Hematopoietic multipotent progenitor cell treated with erythropoietin and hydrocortisone succinate and interleukin-3 and kit ligand, for 4 days (in vitro differentiated cells): ENCODE measurements at regions not wholly inside any gene's neighbourhood (a gene's known extent, or its start where the extent isn't known, plus 50 kb on each side); places are given as distances from the start of the nearest gene placed in this dataset.
A peak's percentile ranks its signal among the peaks of the same experiment; 100 is the strongest.
"Not testable (repeated sequence)": the region's sequence is repeated elsewhere in the genome, so short reads cannot be mapped to it uniquely, and the experiment has no call there.

Experiments
- DNase-seq: peaks from one replicate; pipeline ENCODE4 v3.0.0-alpha.2; 2015

GRCh38 chr5:165360784-165361542 is 1855.5 kb downstream of the MAT2B start:
- DNase-seq: peak; percentile 37

- no peak for DNase-seq
Measured at GRCh38 chr5:165370233-165370632, 1864.8 kb downstream of the MAT2B start.

- DNase-seq: no peak
Measured at GRCh38 chr5:165370794-165371193, 1865.4 kb downstream of the MAT2B start.

GRCh38 chr5:165375201-165375600 is 1869.8 kb downstream of the MAT2B start:
- no peak for DNase-seq

- peak; percentile 62 for DNase-seq
Measured at GRCh38 chr5:165393839-165394238, 1888.4 kb downstream of the MAT2B start.

GRCh38 chr5:165397516-165397915 is 1892.1 kb downstream of the MAT2B start:
- DNase-seq: no peak

- no peak for DNase-seq
Measured at GRCh38 chr5:165400086-165400485, 1894.7 kb downstream of the MAT2B start.

GRCh38 chr5:165404917-165405316 is 1899.5 kb downstream of the MAT2B start:
- no peak for DNase-seq

- DNase-seq: peak; percentile 19
Measured at GRCh38 chr5:165405340-165405739, 1899.9 kb downstream of the MAT2B start.

GRCh38 chr5:165407352-165407751 is 1901.9 kb downstream of the MAT2B start:
- no peak for DNase-seq

- no peak for DNase-seq
Measured at GRCh38 chr5:165410476-165410875, 1905.1 kb downstream of the MAT2B start.

GRCh38 chr5:165411532-165411931 is 1906.1 kb downstream of the MAT2B start:
- DNase-seq: not testable (repeated sequence)

GRCh38 chr5:165420493-165420892 is 1915.1 kb downstream of the MAT2B start:
- DNase-seq: no peak

- DNase-seq: no peak
Measured at GRCh38 chr5:165423697-165424299, 1918.4 kb downstream of the MAT2B start.

- DNase-seq: peak; percentile 9
Measured at GRCh38 chr5:165425594-165425993, 1920.2 kb downstream of the MAT2B start.

GRCh38 chr5:165448753-165449152 is 1943.3 kb downstream of the MAT2B start:
- peak; percentile 28 for DNase-seq

GRCh38 chr5:165457859-165458481 is 1952.6 kb downstream of the MAT2B start:
- peak; percentile 80 for DNase-seq

GRCh38 chr5:165459232-165459631 is 1953.8 kb downstream of the MAT2B start:
- no peak for DNase-seq

GRCh38 chr5:165460911-165461310 is 1955.5 kb downstream of the MAT2B start:
- DNase-seq: no peak

GRCh38 chr5:165477546-165477945 is 1972.1 kb downstream of the MAT2B start:
- DNase-seq: no peak

- DNase-seq: peak; percentile 14
Measured at GRCh38 chr5:165495829-165496380, 1990.5 kb downstream of the MAT2B start.

- peak; percentile 75 for DNase-seq
Measured at GRCh38 chr5:165497707-165498106, 1992.3 kb downstream of the MAT2B start.

GRCh38 chr5:165502893-165503691 is 1997.7 kb downstream of the MAT2B start:
- no peak for DNase-seq
